ENCODE measurements at regions not wholly inside any gene's neighbourhood (a gene's known extent, or its start where the extent isn't known, plus 50 kb on each side); places are given as distances from the start of the nearest gene placed in this dataset.
"Not testable (repeated sequence)": the region's sequence is repeated elsewhere in the genome, so short reads cannot be mapped to it uniquely, and the experiment has no call there.

GRCh38 chr9:33690143-33690933 is 105.0 kb upstream of the PRSS3 start:
- FAIRE-seq (no peak), DNase-seq (ENCODE audit: insufficient read length, low spot score) (no peak)
- no peak for TF ChIP-seq CTCF (IDR thresholded peaks at IDR 0.05; ENCODE audit: insufficient read depth, missing control alignments)

- TF ChIP-seq CTCF (IDR thresholded peaks at IDR 0.05; ENCODE audit: insufficient read depth, missing control alignments): no peak
- DNase-seq (ENCODE audit: insufficient read length, low spot score) (no peak), FAIRE-seq (no peak)
Measured at GRCh38 chr9:33695299-33695698, 100.1 kb upstream of the PRSS3 start.

DNA sequence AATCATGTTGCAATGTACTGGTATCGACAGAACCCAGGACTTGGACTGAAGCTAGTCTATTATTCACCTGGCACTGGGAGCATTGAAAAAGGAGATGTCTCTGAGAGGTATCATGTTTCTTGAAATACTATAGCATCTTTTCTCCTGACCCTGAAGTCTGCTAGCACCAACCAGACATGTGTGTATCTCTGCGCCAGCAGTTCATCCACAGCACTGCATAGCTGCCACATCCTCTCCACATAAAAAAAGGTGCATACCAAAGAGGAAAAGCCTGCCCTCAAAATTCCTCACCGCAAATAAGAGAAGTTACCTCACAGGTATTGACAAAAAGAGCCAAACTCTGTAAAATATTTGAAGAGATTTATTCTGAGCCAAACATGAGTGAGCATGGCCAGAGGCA is 99.5 kb upstream of the PRSS3 start:
- no peak for FAIRE-seq
- TF ChIP-seq CTCF (IDR thresholded peaks at IDR 0.05; ENCODE audit: insufficient read depth, missing control alignments): no peak
- no peak for DNase-seq (ENCODE audit: insufficient read length, low spot score)

- TF ChIP-seq CTCF (IDR thresholded peaks at IDR 0.05; ENCODE audit: insufficient read depth, missing control alignments): no peak
- DNase-seq (ENCODE audit: insufficient read length, low spot score): no peak
- no peak for FAIRE-seq
Measured at GRCh38 chr9:33697171-33697570, 98.2 kb upstream of the PRSS3 start.

- no peak for DNase-seq (ENCODE audit: insufficient read length, low spot score)
- TF ChIP-seq CTCF (IDR thresholded peaks at IDR 0.05; ENCODE audit: insufficient read depth, missing control alignments): no peak
- peak; percentile 41 for FAIRE-seq
Measured at GRCh38 chr9:33698267-33698666, 97.1 kb upstream of the PRSS3 start.

DNA sequence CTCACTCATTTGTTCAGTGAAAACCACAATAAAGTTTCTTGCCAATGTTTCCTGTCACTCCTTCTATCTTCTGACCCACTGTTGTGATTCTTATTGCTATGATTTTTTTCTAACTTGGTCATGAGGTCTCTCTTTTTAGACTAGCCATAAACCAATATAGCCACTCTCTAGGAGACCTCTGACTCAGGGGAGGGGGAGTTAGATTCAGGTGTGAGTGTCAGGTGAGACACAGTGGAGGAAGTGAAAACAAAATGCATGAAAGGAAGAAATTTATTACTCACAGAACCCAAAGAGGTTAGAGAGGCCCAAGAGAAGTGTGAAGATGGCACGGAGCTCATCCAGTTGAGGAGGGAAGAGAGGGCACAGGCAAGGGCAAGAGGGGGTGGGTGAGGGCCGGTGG is 94.4 kb upstream of the PRSS3 start:
- not testable (repeated sequence) for DNase-seq (ENCODE audit: insufficient read length, low spot score); FAIRE-seq

DNA sequence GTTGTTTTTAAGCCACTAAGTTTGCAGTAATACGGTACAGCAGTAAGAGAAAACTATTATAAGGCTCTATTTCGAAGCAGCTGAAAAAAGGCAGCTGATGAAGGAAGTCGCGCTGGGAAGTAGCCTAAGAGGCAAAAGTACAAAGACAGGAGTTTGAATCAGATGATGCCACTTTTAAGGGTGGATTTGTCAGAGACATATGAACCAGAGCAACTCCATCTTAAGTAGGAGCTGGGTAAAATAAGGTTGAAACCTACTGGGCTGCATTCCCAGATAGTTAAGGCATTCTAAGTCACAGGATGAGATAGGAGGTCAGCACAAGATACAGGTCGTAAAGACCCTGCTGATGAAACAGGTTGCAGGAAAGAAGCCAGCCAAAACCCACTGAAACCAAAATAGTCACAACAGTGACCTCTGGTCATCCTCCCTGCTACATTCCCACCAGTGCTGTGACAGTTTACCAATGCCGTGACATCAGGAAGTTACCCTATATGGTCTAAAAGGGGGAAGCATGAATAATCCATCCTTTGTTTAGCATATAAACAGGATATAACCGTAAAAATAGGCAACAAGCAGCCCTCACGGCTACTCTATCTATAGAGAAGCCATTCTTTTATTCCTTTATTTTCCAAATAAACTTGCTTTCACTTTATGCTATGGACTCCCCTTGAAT is 91.8 kb upstream of the PRSS3 start:
- FAIRE-seq (no peak), DNase-seq (ENCODE audit: insufficient read length, low spot score) (no peak)
- no peak for TF ChIP-seq CTCF (IDR thresholded peaks at IDR 0.05; ENCODE audit: insufficient read depth, missing control alignments)

- not testable (repeated sequence) for DNase-seq (ENCODE audit: insufficient read length, low spot score)
- FAIRE-seq: peak; percentile 32
Measured at GRCh38 chr9:33705440-33705839, 89.9 kb upstream of the PRSS3 start.

Data from D721Med (cell line).